ENCODE measurements at regions not wholly inside any gene's neighbourhood (a gene's known extent, or its start where the extent isn't known, plus 50 kb on each side); places are given as distances from the start of the nearest gene placed in this dataset.

- 22 to 55% (median 44%) methylated on average over 1 of the region's 1 CpG for WGBS, 4 donors
- no peaks in the 10 kb centered on the region for H3K36me3 ChIP-seq (replicated peaks in 1 of 2)
- H3K4me1 ChIP-seq (replicated peaks in 1 of 2), result peaks cover 3 to 23% of the 10 kb centered on the region in 2 donors
- H3K9me3 ChIP-seq (replicated peaks in 1 of 3), result no peaks in the 10 kb centered on the region
- H3K27me3 ChIP-seq, result no peaks in the 10 kb centered on the region
- peak overlapping the region in 3 of 5 donors; percentile 48 to 72 (median 71) for H3K27ac ChIP-seq
- TF ChIP-seq CTCF (IDR thresholded peaks at IDR 0.05) (no peak), POLR2A (IDR thresholded peaks at IDR 0.05) (no peak)
- intact Hi-C loops (cut with DNase I), result loop anchor here in 1 of 2 donors (10.0 kb wide), 1 partner anchor 1581 kb away; the partner anchor contains the start of gene BRINP1
- DNase-seq, result peak in 1 of 7 donors; percentile 33
- peak overlapping the region in 1 of 4 donors; percentile 50 for H3K4me3 ChIP-seq
Measured at GRCh38 chr9:117783828-117784227, 79.6 kb downstream of the TLR4 start.

- peak overlapping the region in 1 of 5 donors; percentile 1 for H3K27ac ChIP-seq
- no peak for DNase-seq
- H3K9me3 ChIP-seq (replicated peaks in 1 of 3), result no peaks in the 10 kb centered on the region
- WGBS, 4 donors, result 63 to 77% (median 68%) methylated on average over 1 of the region's 1 CpG
- no peak for TF ChIP-seq CTCF (IDR thresholded peaks at IDR 0.05)
- no peak for TF ChIP-seq POLR2A (IDR thresholded peaks at IDR 0.05)
- H3K36me3 ChIP-seq (replicated peaks in 1 of 2), result no peaks in the 10 kb centered on the region
- intact Hi-C loops (cut with DNase I), result loop anchor here in 1 of 2 donors (10.0 kb wide), 1 partner anchor 1580 kb away; the partner anchor contains the start of gene BRINP1
- H3K4me1 ChIP-seq (replicated peaks in 1 of 2), result peaks cover 3 to 23% of the 10 kb centered on the region in 2 donors
- H3K27me3 ChIP-seq, result no peaks in the 10 kb centered on the region
- no peak overlapping the region for H3K4me3 ChIP-seq
Measured at GRCh38 chr9:117784996-117785395, 80.8 kb downstream of the TLR4 start.

- H3K9me3 ChIP-seq (replicated peaks in 1 of 3), result no peaks in the 10 kb centered on the region
- H3K36me3 ChIP-seq (replicated peaks in 1 of 2), result no peaks in the 10 kb centered on the region
- TF ChIP-seq POLR2A (IDR thresholded peaks at IDR 0.05) (no peak), CTCF (IDR thresholded peaks at IDR 0.05) (no peak)
- intact Hi-C loops (cut with DNase I), result loop anchor here in 1 of 2 donors (10.0 kb wide), 1 partner anchor 1577 kb away; the partner anchor contains the start of gene BRINP1
- H3K27ac ChIP-seq, result no peak overlapping the region
- 79 to 88% (median 82%) methylated on average over 3 of the region's 3 CpGs for WGBS, 4 donors
- no peak for DNase-seq
- H3K4me1 ChIP-seq (replicated peaks in 1 of 2), result peaks cover under 1 to 18% of the 10 kb centered on the region in 2 donors
- no peak overlapping the region for H3K4me3 ChIP-seq
- H3K27me3 ChIP-seq, result no peaks in the 10 kb centered on the region
Measured at GRCh38 chr9:117787746-117788145, 83.5 kb downstream of the TLR4 start.

- no peaks in the 10 kb centered on the region for H3K36me3 ChIP-seq (replicated peaks in 1 of 2)
- H3K4me3 ChIP-seq, result no peak overlapping the region
- no peaks in the 10 kb centered on the region for H3K4me1 ChIP-seq (replicated peaks in 1 of 2)
- H3K27ac ChIP-seq, result no peak overlapping the region
- no peak for DNase-seq
- intact Hi-C loops (cut with DNase I), result no loop called here
- no peaks in the 10 kb centered on the region for H3K9me3 ChIP-seq (replicated peaks in 1 of 3)
- TF ChIP-seq CTCF (IDR thresholded peaks at IDR 0.05) (no peak), POLR2A (IDR thresholded peaks at IDR 0.05) (no peak)
- H3K27me3 ChIP-seq, result no peaks in the 10 kb centered on the region
Measured at GRCh38 chr9:117795271-117795670, 91.1 kb downstream of the TLR4 start.

All from adrenal gland (tissue), 9 donors.